Spleen (tissue), 11 donors: ENCODE measurements at regions not wholly inside any gene's neighbourhood (a gene's known extent, or its start where the extent isn't known, plus 50 kb on each side); places are given as distances from the start of the nearest gene placed in this dataset.

Source experiments
- DNase-seq: peaks from one replicate; pipeline ENCODE4 v3.0.0-alpha.2; 2020
- H3K27ac ChIP-seq, 8 donors: fragments of 200-600 bp; sonication (generic) in 7 of 8; 1 replicate in 4 of 8; 2 replicates in 4 of 8; pipeline versions ENCODE4 v1.5.0 to v1.8.0; 2016 to 2021; ENCODE audit warnings: inconsistent platforms in 4 of 8, mild to moderate bottlenecking in 4 of 8, moderate library complexity in 1 of 8
- H3K27me3 ChIP-seq, 7 donors: fragments of 200-600 bp; sonication (generic) in 6 of 7; replicated peaks in 1 of 7; 1 replicate in 4 of 7; 2 replicates in 3 of 7; pipeline versions ENCODE4 v1.5.0 to v1.8.0; 2016 to 2021; ENCODE audit warnings: inconsistent platforms in 3 of 7, mild to moderate bottlenecking in 1 of 7
- H3K36me3 ChIP-seq, 6 donors: fragments of 200-600 bp; sonication (generic) in 5 of 6; 1 replicate in 4 of 6; 2 replicates in 2 of 6; pipeline versions ENCODE4 v1.5.0 to v1.8.0; 2016 to 2021; ENCODE audit warnings: inconsistent platforms in 2 of 6
- H3K4me1 ChIP-seq, 6 donors: fragments of 200-600 bp; sonication (generic) in 5 of 6; 1 replicate in 3 of 6; 2 replicates in 3 of 6; pipeline versions ENCODE4 v1.5.0 to v1.8.0; 2016 to 2021; ENCODE audit warnings: inconsistent platforms in 3 of 6
- H3K4me3 ChIP-seq, 8 donors: fragments of 200-600 bp; sonication (generic) in 7 of 8; 1 replicate in 4 of 8; 2 replicates in 4 of 8; pipeline versions ENCODE4 v1.5.0 to v1.8.0; 2016 to 2021; ENCODE audit warnings: inconsistent platforms in 4 of 8, mild to moderate bottlenecking in 4 of 8, moderate library complexity in 2 of 8
- H3K9me3 ChIP-seq, 8 donors: fragments of 200-600 bp; sonication (generic) in 7 of 8; 1 replicate in 4 of 8; 2 replicates in 4 of 8; pipeline versions ENCODE4 v1.5.0 to v1.8.0; 2016 to 2021; ENCODE audit warnings: inconsistent platforms in 4 of 8
- CTCF ChIP-seq, 11 experiments: fragments of 200-600 bp in 7 of 11; fragments of 450-650 bp in 4 of 11; sonication (generic) in 4 of 11; IDR thresholded peaks in 8 of 11; conservative IDR thresholded peaks in 3 of 11; 1 replicate in 7 of 11; 2 replicates in 4 of 11; pipeline versions ENCODE4 v1.4.0 to v1.8.0; 2016 to 2021; ENCODE audit warnings: antibody characterized with exemption in 11 of 11, inconsistent platforms in 4 of 11, mild to moderate bottlenecking in 1 of 11
- POLR2A ChIP-seq, 3 donors: fragments of 450-650 bp; IDR thresholded peaks; one replicate each; pipeline ENCODE4 v1.5.1; 2017; ENCODE audit warnings: antibody characterized with exemption in 3 of 3, mild to moderate bottlenecking in 1 of 3
- POLR2AphosphoS5 ChIP-seq, 3 donors: sonication (generic); formaldehyde crosslinking; IDR thresholded peaks; one replicate each; pipeline ENCODE4 v1.5.1; 2017; ENCODE audit warnings: antibody characterized with exemption in 3 of 3
- whole genome bisulfite sequencing, 5 donors: extraction: QIAGEN DNeasy Blood & Tissue Kit in 3 of 5; methylation state at CpG; one replicate each; pipeline versions ENCODE4 v1.1.5 to v1.1.7; 2013 to 2018; 5-methylcytosine and 5-hydroxymethylcytosine counted together
- intact Hi-C: fragments of 100-400 bp; cut with DNase I; formaldehyde crosslinking; loops from one replicate; pipeline ENCODE4 v1.15.0; 2023; ENCODE audit warnings: low total_unique reads
- donor health status: healthy with polysubstance abuse.
- donor health status: DM: no; HTN: no; CAD: no; lungs with moderate emphysema.
- donor health status: DM: no; HTN: no; CAD: no.
- donor health status: Bipolar disorder and iron deficiency.
- donor health status: healthy.
- donor health status: DM: no; HTN: no; CAD: no.
- donor health status: DM: yes; HTN: yes; CAD: no.

GRCh38 chr18:29003194-29003593, 826.3 kb upstream of the CDH2 start:
- WGBS, 5 donors: 61 to 80% (median 79%) methylated on average over 2 of the region's 2 CpGs
- no peaks in the 10 kb centered on the region for H3K36me3 ChIP-seq
- no peak overlapping the region for H3K4me3 ChIP-seq
- peaks cover 0 to 4% (median 0%) of the 10 kb centered on the region in 8 donors for H3K9me3 ChIP-seq
- intact Hi-C loops: no loop called here
- no peaks in the 10 kb centered on the region for H3K27me3 ChIP-seq
- no peak for DNase-seq
- no peak for TF ChIP-seq POLR2A (IDR thresholded peaks at IDR 0.05)
- no peak for TF ChIP-seq CTCF (IDR thresholded peaks at IDR 0.05 in 8 of 11, conservative IDR thresholded peaks at IDR 0.05 in 3 of 11)
- no peak for TF ChIP-seq POLR2AphosphoS5 (IDR thresholded peaks at IDR 0.05)
- H3K27ac ChIP-seq: no peak overlapping the region
- H3K4me1 ChIP-seq: no peaks in the 10 kb centered on the region

GRCh38 chr18:29002747-29003146, 825.8 kb upstream of the CDH2 start:
- intact Hi-C loops: no loop called here
- 55 to 71% (median 67%) methylated on average over 8 of the region's 8 CpGs for WGBS, 5 donors
- no peaks in the 10 kb centered on the region for H3K4me1 ChIP-seq
- H3K9me3 ChIP-seq: no peaks in the 10 kb centered on the region
- no peak overlapping the region for H3K27ac ChIP-seq
- no peak overlapping the region for H3K4me3 ChIP-seq
- TF ChIP-seq CTCF (IDR thresholded peaks at IDR 0.05 in 8 of 11, conservative IDR thresholded peaks at IDR 0.05 in 3 of 11): no peak
- H3K27me3 ChIP-seq: no peaks in the 10 kb centered on the region
- no peaks in the 10 kb centered on the region for H3K36me3 ChIP-seq
- no peak for DNase-seq

GRCh38 chr18:28999726-29000125, 822.8 kb upstream of the CDH2 start:
- 75 to 92% (median 78%) methylated on average over 1 of the region's 1 CpG for whole genome bisulfite sequencing, 5 donors
- Histone ChIP-seq H3K4me1 (no peaks in the 10 kb centered on the region), H3K27ac (no peak overlapping the region), H3K27me3 (no peaks in the 10 kb centered on the region), H3K4me3 (no peak overlapping the region), H3K36me3 (no peaks in the 10 kb centered on the region), H3K9me3 (no peaks in the 10 kb centered on the region)
- intact Hi-C loops: no loop called here
- DNase-seq: no peak
- TF ChIP-seq CTCF (IDR thresholded peaks at IDR 0.05 in 8 of 11, conservative IDR thresholded peaks at IDR 0.05 in 3 of 11) (no peak), POLR2A (IDR thresholded peaks at IDR 0.05) (no peak), POLR2AphosphoS5 (IDR thresholded peaks at IDR 0.05) (no peak)

GRCh38 chr18:28995319-28995718, 818.4 kb upstream of the CDH2 start:
- Histone ChIP-seq H3K36me3 (no peaks in the 10 kb centered on the region), H3K4me3 (no peak overlapping the region), H3K27ac (no peak overlapping the region), H3K4me1 (no peaks in the 10 kb centered on the region), H3K27me3 (no peaks in the 10 kb centered on the region), H3K9me3 (peaks cover 0 to 6% (median 0%) of the 10 kb centered on the region in 8 donors)
- DNase-seq: no peak
- TF ChIP-seq CTCF (IDR thresholded peaks at IDR 0.05 in 8 of 11, conservative IDR thresholded peaks at IDR 0.05 in 3 of 11) (no peak), POLR2AphosphoS5 (IDR thresholded peaks at IDR 0.05) (no peak)
- intact Hi-C loops: no loop called here
